Breast epithelium (tissue), 4 donors: ENCODE measurements at regions not wholly inside any gene's neighbourhood (a gene's known extent, or its start where the extent isn't known, plus 50 kb on each side); places are given as distances from the start of the nearest gene placed in this dataset.

Experiments
- DNase-seq, 2 donors: peaks; one replicate each; pipeline ENCODE4 v3.0.0-alpha.2; 2019; ENCODE audit warnings: low spot score in 2 of 2
- H3K27ac ChIP-seq, 2 donors: fragments of 200-600 bp; sonication (generic) in 1 of 2; one replicate each; pipeline ENCODE4 v1.5.1; 2016 to 2019; ENCODE audit warnings: mild to moderate bottlenecking in 1 of 2
- H3K27me3 ChIP-seq, 2 donors: fragments of 200-600 bp; sonication (generic) in 1 of 2; one replicate each; pipeline versions ENCODE4 v1.5.1 to v1.6.0; 2017 to 2019; ENCODE audit warnings: control low read depth in 1 of 2, mild to moderate bottlenecking in 1 of 2
- H3K36me3 ChIP-seq: fragments of 200-600 bp; one replicate; pipeline ENCODE4 v1.5.1; 2019
- H3K4me1 ChIP-seq, 2 donors: fragments of 200-600 bp; sonication (generic); one replicate each; pipeline ENCODE4 v1.5.1; 2016 to 2019; ENCODE audit warnings: control low read depth in 1 of 2
- H3K4me3 ChIP-seq, 3 donors: fragments of 200-600 bp; sonication (generic); 1 replicate in 2 of 3; 2 replicates in 1 of 3; pipeline ENCODE4 v1.5.1; 2016 to 2019; ENCODE audit warnings: mild to moderate bottlenecking in 3 of 3, moderate library complexity in 2 of 3
- H3K9me3 ChIP-seq, 2 donors: fragments of 200-600 bp; sonication (generic) in 1 of 2; one replicate each; pipeline ENCODE4 v1.5.1; 2016 to 2019; ENCODE audit warnings: control low read depth in 1 of 2
- POLR2A ChIP-seq: fragments of 450-650 bp; IDR thresholded peaks from one replicate; pipeline ENCODE4 v1.6.1; 2016; ENCODE audit warnings: antibody characterized with exemption, mild to moderate bottlenecking, moderate library complexity
- POLR2AphosphoS5 ChIP-seq, 3 donors: sonication (generic); formaldehyde crosslinking; IDR thresholded peaks; one replicate each; pipeline ENCODE4 v1.6.1; 2017; ENCODE audit warnings: antibody characterized with exemption in 3 of 3
- intact Hi-C: fragments of 100-400 bp; cut with DNase I; formaldehyde crosslinking; loops from one replicate; pipeline ENCODE4 v1.15.1; 2023; ENCODE audit warnings: low total_unique reads
- TF ChIP-seq, protein P1 (sequence below), 3 donors: fragments of 450-650 bp; IDR thresholded peaks; one replicate each; pipeline ENCODE4 v1.5.1; 2016 to 2017; ENCODE audit warnings: antibody characterized with exemption in 3 of 3, mild to moderate bottlenecking in 3 of 3, moderate library complexity in 3 of 3

DNA sequence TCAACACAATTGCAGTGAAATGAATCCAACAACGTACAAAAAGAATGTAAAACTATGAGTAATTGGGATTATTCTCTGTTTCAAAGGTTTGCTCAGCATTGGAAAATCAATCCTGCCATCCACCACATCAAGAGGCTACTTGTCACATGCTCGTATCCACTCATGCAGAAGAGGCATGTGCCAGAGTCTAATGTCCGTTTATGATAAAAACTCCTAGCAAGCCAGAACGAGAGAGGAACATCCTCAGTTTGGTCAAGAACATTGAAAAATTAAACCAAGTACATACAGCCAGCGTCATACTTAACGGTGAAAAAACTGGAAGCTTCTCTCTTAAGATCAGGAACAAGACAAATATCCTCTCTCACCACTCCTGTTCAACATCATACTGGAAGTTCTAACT is 563.9 kb upstream of the TMEM132C start:
- no peaks in the 10 kb centered on the region for H3K4me1 ChIP-seq
- peaks cover 0 to 6% of the 10 kb centered on the region in 2 donors for H3K27me3 ChIP-seq
- intact Hi-C loops = no loop called here
- DNase-seq = no peak
- TF ChIP-seq, protein P1, sequence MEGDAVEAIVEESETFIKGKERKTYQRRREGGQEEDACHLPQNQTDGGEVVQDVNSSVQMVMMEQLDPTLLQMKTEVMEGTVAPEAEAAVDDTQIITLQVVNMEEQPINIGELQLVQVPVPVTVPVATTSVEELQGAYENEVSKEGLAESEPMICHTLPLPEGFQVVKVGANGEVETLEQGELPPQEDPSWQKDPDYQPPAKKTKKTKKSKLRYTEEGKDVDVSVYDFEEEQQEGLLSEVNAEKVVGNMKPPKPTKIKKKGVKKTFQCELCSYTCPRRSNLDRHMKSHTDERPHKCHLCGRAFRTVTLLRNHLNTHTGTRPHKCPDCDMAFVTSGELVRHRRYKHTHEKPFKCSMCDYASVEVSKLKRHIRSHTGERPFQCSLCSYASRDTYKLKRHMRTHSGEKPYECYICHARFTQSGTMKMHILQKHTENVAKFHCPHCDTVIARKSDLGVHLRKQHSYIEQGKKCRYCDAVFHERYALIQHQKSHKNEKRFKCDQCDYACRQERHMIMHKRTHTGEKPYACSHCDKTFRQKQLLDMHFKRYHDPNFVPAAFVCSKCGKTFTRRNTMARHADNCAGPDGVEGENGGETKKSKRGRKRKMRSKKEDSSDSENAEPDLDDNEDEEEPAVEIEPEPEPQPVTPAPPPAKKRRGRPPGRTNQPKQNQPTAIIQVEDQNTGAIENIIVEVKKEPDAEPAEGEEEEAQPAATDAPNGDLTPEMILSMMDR (IDR thresholded peaks at IDR 0.05) = no peak
- TF ChIP-seq POLR2A = no peak
- H3K36me3 ChIP-seq = no peaks in the 10 kb centered on the region
- H3K9me3 ChIP-seq = no peaks in the 10 kb centered on the region
- no peak overlapping the region for H3K4me3 ChIP-seq
- H3K27ac ChIP-seq = no peak overlapping the region

DNA sequence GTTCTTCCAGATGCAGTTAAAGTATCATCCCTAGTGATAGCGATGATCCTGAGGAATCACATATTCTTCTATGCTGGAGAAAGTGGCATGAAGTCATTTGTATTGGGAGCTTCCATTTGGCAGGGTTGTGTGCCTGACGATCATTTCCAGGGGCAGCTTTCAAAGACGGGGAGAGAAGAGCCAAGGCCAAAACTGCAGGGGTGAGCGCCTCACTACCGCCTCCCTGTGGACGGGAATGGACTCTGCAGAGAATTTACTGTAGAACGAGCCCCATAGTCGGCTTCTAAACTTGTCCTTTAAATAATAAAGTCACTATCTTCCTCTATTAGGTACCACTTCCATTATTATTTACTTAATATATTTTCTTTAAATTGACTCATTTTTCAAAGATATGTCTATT is 555.9 kb upstream of the TMEM132C start:
- H3K36me3 ChIP-seq = no peaks in the 10 kb centered on the region
- no peaks in the 10 kb centered on the region for H3K27me3 ChIP-seq
- no peak overlapping the region for H3K27ac ChIP-seq
- H3K4me3 ChIP-seq = no peak overlapping the region
- H3K9me3 ChIP-seq = no peaks in the 10 kb centered on the region
- DNase-seq = no peak
- TF ChIP-seq, protein P1 (IDR thresholded peaks at IDR 0.05) = no peak
- TF ChIP-seq POLR2A = no peak
- no peak for TF ChIP-seq POLR2AphosphoS5 (IDR thresholded peaks at IDR 0.05)
- no peaks in the 10 kb centered on the region for H3K4me1 ChIP-seq
- intact Hi-C loops = no loop called here

DNA sequence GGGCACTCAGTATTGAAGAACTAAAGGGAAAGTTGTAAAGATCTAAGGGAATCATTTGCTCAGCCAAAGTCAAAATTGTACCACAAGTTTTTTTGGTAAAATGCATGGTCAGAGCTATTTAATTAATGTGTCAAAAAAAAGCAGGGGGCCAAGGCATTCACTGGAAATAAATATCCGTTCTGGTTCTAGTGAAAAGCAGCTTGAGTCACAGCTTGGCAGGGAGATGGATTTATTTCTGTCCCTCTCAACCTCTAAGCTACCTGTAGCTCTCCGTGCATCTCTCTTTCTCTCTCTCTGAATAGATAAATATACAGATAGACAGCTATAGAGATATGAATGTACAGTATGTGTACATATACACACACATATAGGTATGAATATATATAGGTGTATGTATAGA is 554.4 kb upstream of the TMEM132C start:
- Histone ChIP-seq H3K27ac (no peak overlapping the region), H3K27me3 (no peaks in the 10 kb centered on the region), H3K36me3 (no peaks in the 10 kb centered on the region), H3K4me1 (no peaks in the 10 kb centered on the region), H3K4me3 (no peak overlapping the region), H3K9me3 (no peaks in the 10 kb centered on the region)
- DNase-seq = no peak
- intact Hi-C loops = no loop called here
- TF ChIP-seq, protein P1 (IDR thresholded peaks at IDR 0.05) = no peak
- no peak for TF ChIP-seq POLR2AphosphoS5 (IDR thresholded peaks at IDR 0.05)

DNA sequence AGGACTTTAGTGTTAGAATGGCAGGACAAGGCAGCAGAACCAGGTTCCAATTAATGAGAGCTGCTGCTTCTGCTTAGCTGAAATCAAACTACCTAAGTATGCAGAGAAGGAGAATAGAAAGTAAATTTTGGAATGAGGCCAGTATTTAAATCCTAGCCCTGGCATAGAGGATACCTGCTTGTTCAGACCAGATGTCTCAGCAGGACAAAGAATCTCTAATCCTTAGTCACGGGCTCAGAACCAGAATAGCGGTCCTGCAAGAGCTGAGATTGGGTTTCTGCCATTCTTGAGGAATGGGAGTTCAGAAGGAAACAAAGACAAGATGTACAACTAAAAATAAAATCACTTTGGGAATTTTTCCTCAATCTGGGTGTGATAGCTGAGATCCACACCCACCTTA is 550.8 kb upstream of the TMEM132C start:
- Histone ChIP-seq H3K27me3 (no peaks in the 10 kb centered on the region), H3K4me3 (no peak overlapping the region), H3K4me1 (no peaks in the 10 kb centered on the region), H3K9me3 (no peaks in the 10 kb centered on the region), H3K36me3 (no peaks in the 10 kb centered on the region), H3K27ac (no peak overlapping the region)
- TF ChIP-seq POLR2A (no peak), POLR2AphosphoS5 (IDR thresholded peaks at IDR 0.05) (no peak)
- TF ChIP-seq, protein P1 (IDR thresholded peaks at IDR 0.05) = no peak
- intact Hi-C loops = loop anchor here (5.0 kb wide), 1 partner anchor 1021 kb away; no protein-coding TSS in a partner anchor
- no peak for DNase-seq

DNA sequence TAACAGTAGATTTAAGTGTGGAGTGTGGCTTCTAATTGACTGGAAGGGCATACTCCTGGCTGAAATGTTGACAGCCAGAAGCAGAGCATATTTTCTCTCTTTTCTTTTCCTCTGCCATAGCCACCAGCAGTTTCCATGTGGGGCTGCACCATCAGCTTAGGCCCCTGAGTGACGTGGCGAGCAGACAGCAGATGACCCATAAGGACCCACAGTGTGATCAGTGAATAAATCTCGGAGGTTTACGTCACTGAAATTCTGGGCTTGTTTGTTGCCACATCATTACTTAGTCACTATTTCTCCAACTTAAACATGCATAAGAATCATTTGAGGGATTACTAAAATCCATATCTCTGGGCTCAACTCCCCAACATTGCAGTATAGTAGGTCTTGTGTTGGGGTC is 549.7 kb upstream of the TMEM132C start:
- intact Hi-C loops = loop anchor here (5.0 kb wide), 1 partner anchor 1020 kb away; no protein-coding TSS in a partner anchor
- no peak overlapping the region for H3K27ac ChIP-seq
- H3K4me1 ChIP-seq = no peaks in the 10 kb centered on the region
- no peaks in the 10 kb centered on the region for H3K36me3 ChIP-seq
- no peaks in the 10 kb centered on the region for H3K9me3 ChIP-seq
- no peak overlapping the region for H3K4me3 ChIP-seq
- H3K27me3 ChIP-seq = no peaks in the 10 kb centered on the region
- no peak for DNase-seq
- TF ChIP-seq POLR2AphosphoS5 (IDR thresholded peaks at IDR 0.05) (no peak), POLR2A (no peak)
- TF ChIP-seq, protein P1 (IDR thresholded peaks at IDR 0.05) = no peak
